Ovary (tissue), 7 donors: ENCODE measurements at regions not wholly inside any gene's neighbourhood (a gene's known extent, or its start where the extent isn't known, plus 50 kb on each side); places are given as distances from the start of the nearest gene placed in this dataset.

Experiments
- DNase-seq, 5 donors: peaks; one replicate each; pipeline ENCODE4 v3.0.0-alpha.2; 2019 to 2020
- H3K27ac ChIP-seq, 2 donors: fragments of 200-600 bp; one replicate each; pipeline versions ENCODE4 v1.5.1 to v1.8.0; 2019 to 2022
- H3K27me3 ChIP-seq: fragments of 200-600 bp; one replicate; pipeline ENCODE4 v1.8.0; 2022
- H3K36me3 ChIP-seq: fragments of 200-600 bp; sonication (generic); one replicate; pipeline ENCODE4 v1.5.1; 2019
- H3K4me1 ChIP-seq: one replicate; pipeline ENCODE4 v1.8.1; 2013; ENCODE audit warnings: mild to moderate bottlenecking, moderate library complexity; ENCODE audit not compliant: insufficient read depth
- H3K4me3 ChIP-seq: fragments of 200-600 bp; sonication (generic); one replicate; pipeline ENCODE4 v1.5.1; 2017
- H3K9me3 ChIP-seq, 2 donors: fragments of 200-600 bp in 1 of 2; sonication (generic) in 1 of 2; one replicate each; pipeline versions ENCODE4 v1.5.1 to v1.8.1; 2013 to 2019; ENCODE audit warnings: mild to moderate bottlenecking in 1 of 2, moderate library complexity in 1 of 2
- CTCF ChIP-seq, 3 donors: fragments of 450-650 bp in 2 of 3; fragments of 200-600 bp in 1 of 3; IDR thresholded peaks; one replicate each; pipeline versions ENCODE4 v1.5.1 to v1.8.0; 2016 to 2022; ENCODE audit warnings: antibody characterized with exemption in 3 of 3, mild to moderate bottlenecking in 1 of 3
- EP300 ChIP-seq: sonication (generic); formaldehyde crosslinking; IDR thresholded peaks from one replicate; pipeline ENCODE4 v1.6.1; 2017; ENCODE audit warnings: antibody characterized with exemption
- POLR2A ChIP-seq: fragments of 450-650 bp; IDR thresholded peaks from one replicate; pipeline ENCODE4 v1.6.1; 2017; ENCODE audit warnings: antibody characterized with exemption, mild to moderate bottlenecking, moderate library complexity
- WGBS, 3 donors: extraction: QIAGEN DNeasy Blood & Tissue Kit in 1 of 3; methylation state at CpG; one replicate each; pipeline versions ENCODE4 v1.1.5 to v1.1.7; 2013 to 2017; 5-methylcytosine and 5-hydroxymethylcytosine counted together
- intact Hi-C, 4 donors: fragments of 100-400 bp; cut with DNase I; formaldehyde crosslinking; loops; one replicate each; pipeline versions ENCODE4 v1.11.0 to v1.15.1; 2022 to 2023
- donor health status: DM: no; HTN: no; CAD: no; lungs with moderate emphysema.
- donor health status: DM: no; HTN: no; CAD: no.
- donor health status: Bipolar disorder and iron deficiency.
- donor health status: DM: no; HTN: no; CAD: no.
- donor health status: DM: yes; HTN: yes; CAD: no.

DNA sequence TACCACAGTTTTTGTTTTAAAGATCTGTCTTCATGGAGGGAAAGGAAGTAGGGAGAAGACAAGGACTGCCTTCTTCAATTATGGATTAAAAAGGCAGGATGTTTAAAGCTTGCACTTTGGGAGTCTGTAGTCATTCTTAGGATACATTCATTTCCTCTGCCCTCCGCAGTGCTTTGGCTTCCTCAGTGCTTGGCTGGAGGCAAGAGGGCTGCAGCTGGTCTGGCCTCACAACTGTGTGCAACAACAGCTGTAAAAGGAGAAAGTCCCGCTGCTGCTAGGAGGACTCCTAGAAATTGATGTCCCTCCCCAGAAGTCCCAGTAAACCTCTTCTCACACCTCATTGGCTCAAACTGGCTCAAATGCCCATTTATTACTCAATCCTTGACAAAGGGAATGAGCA, 54.4 kb upstream of the PPP2R3A start:
- Histone ChIP-seq H3K4me3 (no peak overlapping the region), H3K9me3 (no peaks in the 10 kb centered on the region), H3K4me1 (no peaks in the 10 kb centered on the region), H3K27ac (no peak overlapping the region), H3K36me3 (no peaks in the 10 kb centered on the region), H3K27me3 (no peaks in the 10 kb centered on the region)
- no peak for DNase-seq
- intact Hi-C loops: loop anchor here in 2 of 4 donors (2.0 to 10.0 kb wide), 2 partner anchors 132 to 134 kb away; no protein-coding TSS in a partner anchor
- WGBS, 3 donors: 13 to 37% (median 15%) methylated on average over 2 of the region's 2 CpGs
- TF ChIP-seq EP300 (no peak), POLR2A (no peak), CTCF (IDR thresholded peaks at IDR 0.05) (no peak)

DNA sequence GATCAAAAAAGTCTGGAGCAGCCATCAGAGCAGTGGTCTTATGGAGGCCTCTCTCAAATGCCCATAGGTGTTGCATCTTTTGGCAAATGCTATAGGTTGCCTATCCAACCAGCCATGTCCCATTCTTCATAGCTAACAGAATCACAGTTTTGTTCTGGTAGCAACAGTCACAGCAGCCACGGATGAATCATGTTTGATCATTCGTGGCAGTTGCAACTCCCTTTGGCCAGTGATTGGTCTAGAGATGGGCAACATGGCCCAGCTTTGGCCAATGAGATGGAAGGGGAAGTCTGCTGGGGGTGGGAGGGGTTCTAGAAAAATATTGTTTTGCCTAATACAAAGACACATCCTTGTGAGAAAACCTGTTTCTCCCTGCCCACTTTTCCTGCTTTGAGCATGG, 50.3 kb upstream of the PPP2R3A start:
- no peaks in the 10 kb centered on the region for H3K36me3 ChIP-seq
- H3K4me1 ChIP-seq: no peaks in the 10 kb centered on the region
- H3K27me3 ChIP-seq: no peaks in the 10 kb centered on the region
- no peak overlapping the region for H3K27ac ChIP-seq
- 65 to 82% (median 67%) methylated on average over 2 of the region's 2 CpGs for WGBS, 3 donors
- no peak for DNase-seq
- intact Hi-C loops: loop anchor here in 3 of 4 donors (5.0 to 10.0 kb wide), 2 partner anchors 127 to 130 kb away; no protein-coding TSS in a partner anchor
- H3K4me3 ChIP-seq: no peak overlapping the region
- H3K9me3 ChIP-seq: no peaks in the 10 kb centered on the region
- TF ChIP-seq POLR2A: no peak
- TF ChIP-seq CTCF (IDR thresholded peaks at IDR 0.05): no peak
- TF ChIP-seq EP300: no peak
